Peyer's patch (tissue), 4 donors: ENCODE measurements at regions not wholly inside any gene's neighbourhood (a gene's known extent, or its start where the extent isn't known, plus 50 kb on each side); places are given as distances from the start of the nearest gene placed in this dataset.

ENCODE experiments used
- DNase-seq, 3 donors: peaks; one replicate each; pipeline ENCODE4 v3.0.0-alpha.2; 2017 to 2019
- H3K27ac ChIP-seq, 4 donors: fragments of 200-600 bp; sonication (generic); one replicate each; pipeline ENCODE4 v1.5.1; 2016 to 2019
- H3K27me3 ChIP-seq, 2 donors: fragments of 200-600 bp; sonication (generic); one replicate each; pipeline ENCODE4 v1.5.1; 2019
- H3K36me3 ChIP-seq, 3 donors: fragments of 200-600 bp; sonication (generic); one replicate each; pipeline ENCODE4 v1.5.1; 2016 to 2019
- H3K4me1 ChIP-seq, 4 donors: fragments of 200-600 bp; sonication (generic); one replicate each; pipeline ENCODE4 v1.5.1; 2016 to 2019
- H3K4me3 ChIP-seq, 4 donors: fragments of 200-600 bp; sonication (generic); 1 replicate in 3 of 4; 2 replicates in 1 of 4; pipeline ENCODE4 v1.5.1; 2016 to 2019; ENCODE audit warnings: mild to moderate bottlenecking in 1 of 4
- H3K9me3 ChIP-seq, 4 donors: fragments of 200-600 bp; sonication (generic); one replicate each; pipeline ENCODE4 v1.5.1; 2016 to 2019; ENCODE audit warnings: mild to moderate bottlenecking in 1 of 4
- CTCF ChIP-seq, 6 experiments: fragments of 450-650 bp in 4 of 6; fragments of 200-600 bp in 2 of 6; sonication (generic) in 1 of 6; IDR thresholded peaks; one replicate each; pipeline ENCODE4 v1.5.1; 2017 to 2019; ENCODE audit warnings: antibody characterized with exemption in 6 of 6, mild to moderate bottlenecking in 3 of 6, moderate library complexity in 1 of 6
- POLR2A ChIP-seq, 2 donors: fragments of 450-650 bp; IDR thresholded peaks; one replicate each; pipeline ENCODE4 v1.5.1; 2017; ENCODE audit warnings: antibody characterized with exemption in 2 of 2, mild to moderate bottlenecking in 2 of 2, moderate library complexity in 2 of 2

DNA sequence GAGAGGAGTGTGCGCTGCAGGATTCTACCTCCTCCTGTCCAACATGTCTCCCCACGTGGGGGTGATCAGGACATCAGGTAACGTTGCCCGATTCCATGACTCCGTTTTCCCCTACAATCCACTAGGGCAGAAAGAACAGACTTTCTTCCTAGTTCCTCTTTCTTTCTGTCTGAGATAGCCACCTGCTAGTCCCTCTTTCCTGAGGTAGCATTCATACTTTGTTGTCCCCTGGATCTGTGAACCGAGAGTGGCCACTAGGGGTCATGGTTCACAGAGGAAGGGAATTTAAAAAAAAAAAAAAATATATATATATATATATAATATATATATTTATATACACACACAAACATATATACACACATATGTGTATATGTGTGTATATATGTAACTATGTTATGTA, 210.0 kb upstream of the ZNF521 start:
- Histone ChIP-seq H3K4me3 (no peak overlapping the region), H3K36me3 (no peaks in the 10 kb centered on the region), H3K27me3 (no peaks in the 10 kb centered on the region), H3K4me1 (no peaks in the 10 kb centered on the region), H3K27ac (no peak overlapping the region), H3K9me3 (no peaks in the 10 kb centered on the region)
- DNase-seq, result no peak
- TF ChIP-seq CTCF (IDR thresholded peaks at IDR 0.05), result peak in 2 of 6 experiments; percentile 11 to 18
- no peak for TF ChIP-seq POLR2A (IDR thresholded peaks at IDR 0.05)

DNA sequence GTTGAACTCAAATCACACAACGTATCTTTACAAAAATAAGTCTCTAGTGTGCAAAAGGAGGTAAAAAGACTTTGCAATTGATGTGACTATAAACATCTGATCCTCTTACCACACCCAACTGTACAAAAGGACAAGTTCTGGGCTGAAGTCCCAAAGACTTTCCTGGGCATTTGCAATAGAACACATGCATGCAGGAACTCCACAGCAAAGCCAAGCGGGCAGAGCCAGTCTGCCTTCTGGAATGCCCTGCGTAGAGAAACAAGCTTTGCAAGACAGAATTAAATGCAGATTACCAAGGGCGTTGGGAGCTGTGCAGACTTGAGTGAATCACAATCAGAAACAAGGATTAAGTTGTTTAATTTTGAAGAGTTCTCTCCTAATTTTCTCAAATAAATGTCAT, 208.4 kb upstream of the ZNF521 start:
- H3K36me3 ChIP-seq, result no peaks in the 10 kb centered on the region
- H3K4me1 ChIP-seq, result no peaks in the 10 kb centered on the region
- no peaks in the 10 kb centered on the region for H3K27me3 ChIP-seq
- H3K4me3 ChIP-seq, result no peak overlapping the region
- TF ChIP-seq POLR2A (IDR thresholded peaks at IDR 0.05) (no peak), CTCF (IDR thresholded peaks at IDR 0.05) (no peak)
- no peak overlapping the region for H3K27ac ChIP-seq
- no peaks in the 10 kb centered on the region for H3K9me3 ChIP-seq
- no peak for DNase-seq

DNA sequence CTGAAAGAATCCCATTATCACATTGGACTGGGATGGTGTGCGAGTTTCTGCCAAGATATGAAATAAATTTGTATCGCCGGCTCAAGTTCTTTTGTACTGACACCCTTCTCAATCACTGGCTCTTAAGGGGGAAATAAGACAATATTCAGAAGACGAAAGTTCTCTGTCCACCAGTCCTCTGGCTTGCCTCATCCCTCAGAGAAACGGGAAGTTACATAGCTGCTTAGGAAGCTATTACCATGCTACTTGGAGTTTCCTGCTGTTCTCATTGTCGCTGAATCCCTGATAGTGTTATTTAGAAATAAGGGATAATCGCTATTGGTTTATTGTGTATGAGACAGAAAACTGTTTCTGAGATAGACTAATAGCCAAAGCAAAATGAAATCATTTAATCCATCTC, 205.0 kb upstream of the ZNF521 start:
- Histone ChIP-seq H3K27ac (no peak overlapping the region), H3K27me3 (no peaks in the 10 kb centered on the region), H3K36me3 (no peaks in the 10 kb centered on the region), H3K9me3 (no peaks in the 10 kb centered on the region), H3K4me1 (no peaks in the 10 kb centered on the region), H3K4me3 (no peak overlapping the region)
- no peak for TF ChIP-seq POLR2A (IDR thresholded peaks at IDR 0.05)
- no peak for TF ChIP-seq CTCF (IDR thresholded peaks at IDR 0.05)
- DNase-seq, result no peak

- Histone ChIP-seq H3K27ac (no peak overlapping the region), H3K9me3 (no peaks in the 10 kb centered on the region), H3K4me1 (no peaks in the 10 kb centered on the region), H3K4me3 (no peak overlapping the region), H3K27me3 (no peaks in the 10 kb centered on the region), H3K36me3 (no peaks in the 10 kb centered on the region)
- DNase-seq, result no peak
- TF ChIP-seq CTCF (IDR thresholded peaks at IDR 0.05) (no peak), POLR2A (IDR thresholded peaks at IDR 0.05) (no peak)
These were observed 201.8 kb upstream of the ZNF521 start for GRCh38 chr18:25553631-25554263.

DNA sequence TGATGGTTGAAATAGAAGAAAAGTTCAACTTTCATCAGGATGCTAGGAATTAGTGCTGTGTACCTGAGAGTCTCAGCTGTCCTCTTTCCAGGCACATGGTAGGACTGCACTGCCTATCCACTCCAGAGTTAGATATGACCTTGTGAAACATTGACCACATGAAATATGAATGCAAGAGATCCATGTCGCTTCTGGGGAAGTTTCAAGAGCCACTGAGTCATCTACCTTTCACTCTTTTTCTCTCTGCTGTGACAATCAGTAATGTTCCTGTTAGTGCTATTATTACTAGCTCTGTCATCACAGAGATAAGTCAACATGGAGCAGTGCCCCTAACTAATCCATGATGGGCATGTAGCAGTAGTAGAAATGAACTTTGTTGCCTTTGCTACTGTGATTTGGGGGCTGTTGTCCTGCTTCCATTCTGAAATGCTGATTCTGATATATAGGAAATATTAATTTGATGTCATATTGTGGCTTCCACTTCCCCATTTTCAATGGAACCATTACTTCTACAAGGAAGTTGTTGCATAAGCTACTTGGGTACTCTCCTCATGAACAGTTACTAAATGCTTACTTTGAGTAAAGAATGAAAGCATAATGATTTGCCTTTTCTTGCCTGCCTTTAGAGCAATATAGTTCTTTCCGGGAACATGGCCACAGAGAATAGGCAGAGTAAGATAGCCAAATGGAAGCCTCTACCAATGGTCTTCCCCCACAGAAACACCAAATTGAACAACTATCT, 192.8 kb upstream of the ZNF521 start:
- TF ChIP-seq POLR2A (IDR thresholded peaks at IDR 0.05) (no peak), CTCF (IDR thresholded peaks at IDR 0.05) (no peak)
- Histone ChIP-seq H3K4me3 (no peak overlapping the region), H3K27me3 (no peaks in the 10 kb centered on the region), H3K9me3 (no peaks in the 10 kb centered on the region), H3K27ac (no peak overlapping the region), H3K4me1 (no peaks in the 10 kb centered on the region), H3K36me3 (no peaks in the 10 kb centered on the region)
- DNase-seq, result no peak
